T-helper 2 cell treated with Interferon-gamma antibody and Interleukin-4, amounts not matched to agents 100 ng/mL and 5 ng/mL, for 36 hours (primary cell): ENCODE measurements at regions not wholly inside any gene's neighbourhood (a gene's known extent, or its start where the extent isn't known, plus 50 kb on each side); places are given as distances from the start of the nearest gene placed in this dataset.
"Not testable (repeated sequence)": the region's sequence is repeated elsewhere in the genome, so short reads cannot be mapped to it uniquely, and the experiment has no call there.

Source experiments
- intact Hi-C: fragments of 100-400 bp; cut with micrococcal nuclease; formaldehyde crosslinking; loops from one replicate; pipeline ENCODE4 v1.15.1; 2023

GRCh38 chr3:124629497-124629896 lies 100.8 kb upstream of the UMPS start:
- intact Hi-C loops, result no loop called here

GRCh38 chr3:124630960-124631359 lies 99.3 kb upstream of the UMPS start:
- intact Hi-C loops, result no loop called here

GRCh38 chr3:124631727-124632126 lies 98.5 kb upstream of the UMPS start:
- intact Hi-C loops, result no loop called here

GRCh38 chr3:124632566-124633140 lies 97.6 kb upstream of the UMPS start:
- intact Hi-C loops, result no loop called here

- intact Hi-C loops, result no loop called here
These were observed 96.7 kb upstream of the UMPS start for GRCh38 chr3:124633524-124633923.

- intact Hi-C loops, result no loop called here
These were observed 95.8 kb upstream of the UMPS start for GRCh38 chr3:124634210-124635168.

GRCh38 chr3:124635169-124635539 lies 95.1 kb upstream of the UMPS start:
- intact Hi-C loops, result no loop called here

- intact Hi-C loops, result no loop called here
These were observed 94.0 kb upstream of the UMPS start for GRCh38 chr3:124636101-124636862.

- intact Hi-C loops, result no loop called here
These were observed 93.4 kb upstream of the UMPS start for GRCh38 chr3:124636863-124637296.

GRCh38 chr3:124639406-124640237 lies 90.6 kb upstream of the UMPS start:
- intact Hi-C loops, result no loop called here

GRCh38 chr3:124640635-124641306 lies 89.5 kb upstream of the UMPS start:
- intact Hi-C loops, result no loop called here

GRCh38 chr3:124643453-124643852 lies 86.8 kb upstream of the UMPS start:
- intact Hi-C loops, result no loop called here

- intact Hi-C loops, result not testable (repeated sequence)
These were observed 84.1 kb upstream of the UMPS start for GRCh38 chr3:124646186-124646585.

- intact Hi-C loops, result no loop called here
These were observed 81.7 kb upstream of the UMPS start for GRCh38 chr3:124648551-124648950.

- intact Hi-C loops, result no loop called here
These were observed 79.5 kb upstream of the UMPS start for GRCh38 chr3:124650798-124651197.

GRCh38 chr3:124651416-124651815 lies 78.8 kb upstream of the UMPS start:
- intact Hi-C loops, result not testable (repeated sequence)

GRCh38 chr3:124652009-124652408 lies 78.2 kb upstream of the UMPS start:
- intact Hi-C loops, result no loop called here

- intact Hi-C loops, result no loop called here
These were observed 77.0 kb upstream of the UMPS start for GRCh38 chr3:124653071-124653796.

GRCh38 chr3:124653797-124654469 lies 76.3 kb upstream of the UMPS start:
- intact Hi-C loops, result no loop called here
